DND-41 (cell line): ENCODE measurements at regions not wholly inside any gene's neighbourhood (a gene's known extent, or its start where the extent isn't known, plus 50 kb on each side); places are given as distances from the start of the nearest gene placed in this dataset.

Source experiments
- CTCF ChIP-seq: IDR thresholded peaks from 2 replicates; pipeline ENCODE4 v1.5.1; 2012; ENCODE audit warnings: borderline replicate concordance, low read length, moderate library complexity, mild to moderate bottlenecking; ENCODE audit not compliant: poor library complexity, severe bottlenecking; ENCODE audit errors: extremely low read depth
- EZH2 ChIP-seq: IDR thresholded peaks from 3 replicates; pipeline ENCODE4 v1.6.1; 2012; ENCODE audit warnings: borderline replicate concordance, low read depth, mild to moderate bottlenecking, moderate library complexity, low read length, inconsistent platforms; ENCODE audit not compliant: severe bottlenecking

- no peak for TF ChIP-seq CTCF
- no peak for TF ChIP-seq EZH2
Observed at GRCh38 chr10:131727560-131727959, 173.2 kb upstream of the PPP2R2D start.
